ENCODE measurements at regions not wholly inside any gene's neighbourhood (a gene's known extent, or its start where the extent isn't known, plus 50 kb on each side); places are given as distances from the start of the nearest gene placed in this dataset.

DNA sequence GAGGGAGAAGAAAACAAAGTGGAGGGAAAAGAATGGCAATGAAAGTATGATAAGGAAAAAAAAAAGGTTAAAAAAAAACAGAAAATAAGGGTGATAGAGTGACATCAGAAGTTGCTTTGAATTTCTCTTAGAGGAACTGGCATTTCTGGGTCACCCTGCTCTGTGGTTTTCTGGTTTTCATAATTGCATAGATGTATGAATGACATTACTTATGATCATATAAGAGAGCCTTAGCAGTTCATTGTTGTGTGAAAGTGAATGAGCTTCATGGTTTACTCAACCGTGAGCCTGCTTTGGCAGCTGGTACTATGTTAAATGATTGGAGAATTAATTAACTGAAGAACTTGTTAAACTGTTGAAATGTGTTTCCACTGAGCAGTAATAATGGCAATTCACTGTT is 336.4 kb upstream of the FBXO33 start:
- TF ChIP-seq, protein P1, sequence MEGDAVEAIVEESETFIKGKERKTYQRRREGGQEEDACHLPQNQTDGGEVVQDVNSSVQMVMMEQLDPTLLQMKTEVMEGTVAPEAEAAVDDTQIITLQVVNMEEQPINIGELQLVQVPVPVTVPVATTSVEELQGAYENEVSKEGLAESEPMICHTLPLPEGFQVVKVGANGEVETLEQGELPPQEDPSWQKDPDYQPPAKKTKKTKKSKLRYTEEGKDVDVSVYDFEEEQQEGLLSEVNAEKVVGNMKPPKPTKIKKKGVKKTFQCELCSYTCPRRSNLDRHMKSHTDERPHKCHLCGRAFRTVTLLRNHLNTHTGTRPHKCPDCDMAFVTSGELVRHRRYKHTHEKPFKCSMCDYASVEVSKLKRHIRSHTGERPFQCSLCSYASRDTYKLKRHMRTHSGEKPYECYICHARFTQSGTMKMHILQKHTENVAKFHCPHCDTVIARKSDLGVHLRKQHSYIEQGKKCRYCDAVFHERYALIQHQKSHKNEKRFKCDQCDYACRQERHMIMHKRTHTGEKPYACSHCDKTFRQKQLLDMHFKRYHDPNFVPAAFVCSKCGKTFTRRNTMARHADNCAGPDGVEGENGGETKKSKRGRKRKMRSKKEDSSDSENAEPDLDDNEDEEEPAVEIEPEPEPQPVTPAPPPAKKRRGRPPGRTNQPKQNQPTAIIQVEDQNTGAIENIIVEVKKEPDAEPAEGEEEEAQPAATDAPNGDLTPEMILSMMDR (conservative IDR thresholded peaks at IDR 0.05; ENCODE audit: low read depth, low read length) = no peak
- no peak for DNase-seq (ENCODE audit: low read depth)

DNA sequence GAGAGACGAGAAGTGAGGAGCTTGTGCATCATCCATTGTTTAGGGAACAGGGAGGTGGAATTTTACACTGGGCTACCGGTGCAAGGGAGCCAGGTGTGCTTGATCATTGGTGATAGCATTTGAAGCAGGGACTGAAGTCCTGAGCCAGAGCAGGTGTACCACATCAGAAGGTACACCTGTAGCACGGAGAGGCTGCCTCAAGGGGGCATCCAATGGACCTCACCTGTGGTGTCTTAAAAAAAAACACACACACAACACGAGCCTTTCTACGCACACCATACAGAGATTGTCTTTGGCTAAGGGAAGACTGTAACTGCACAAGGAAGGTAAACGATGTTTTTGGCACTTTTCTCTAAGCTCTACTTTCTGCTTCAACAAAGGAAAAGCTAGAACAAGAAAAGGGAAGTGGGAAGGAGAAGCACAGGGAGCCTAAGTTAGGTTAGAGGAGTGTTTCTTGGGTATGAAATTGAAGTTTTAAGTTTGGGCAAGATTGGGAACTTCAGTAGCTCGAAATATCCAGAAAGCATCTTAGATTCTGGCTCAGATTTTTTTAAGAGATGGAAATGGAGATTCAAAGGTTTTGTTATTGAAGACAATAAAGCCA is 334.3 kb upstream of the FBXO33 start:
- no peak overlapping the region for H3K4me3 ChIP-seq (ENCODE audit: low read depth, low read length)
- TF ChIP-seq, protein P1 (conservative IDR thresholded peaks at IDR 0.05; ENCODE audit: low read depth, low read length) = no peak
- no peak for DNase-seq (ENCODE audit: low read depth)

More for the DNA sequence above, 336.4 kb upstream of the FBXO33 start:
- H3K4me3 ChIP-seq (ENCODE audit: low read depth, low read length) = no peak overlapping the region

DNA sequence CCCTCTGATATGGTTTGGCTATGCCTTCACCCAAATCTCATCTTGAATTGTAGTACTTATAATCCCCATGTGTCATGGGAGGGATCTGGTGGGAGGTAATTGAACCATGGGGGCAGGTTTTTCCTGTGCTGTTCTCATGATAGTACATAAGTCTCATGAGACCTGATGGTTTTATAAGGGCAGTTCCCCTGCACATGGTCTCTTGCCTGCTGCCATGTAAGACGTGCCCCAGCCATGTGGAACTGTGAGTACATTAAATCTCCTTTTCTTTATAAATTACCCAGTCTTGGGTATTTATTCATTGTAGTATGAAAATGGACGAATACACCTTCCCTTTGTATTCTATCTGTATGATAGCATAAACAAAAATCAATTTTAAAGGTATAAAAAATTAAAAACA is 333.4 kb upstream of the FBXO33 start:
- no peak for DNase-seq (ENCODE audit: low read depth)
- H3K4me3 ChIP-seq (ENCODE audit: low read depth, low read length) = no peak overlapping the region
- TF ChIP-seq, protein P1 (conservative IDR thresholded peaks at IDR 0.05; ENCODE audit: low read depth, low read length) = no peak

DNA sequence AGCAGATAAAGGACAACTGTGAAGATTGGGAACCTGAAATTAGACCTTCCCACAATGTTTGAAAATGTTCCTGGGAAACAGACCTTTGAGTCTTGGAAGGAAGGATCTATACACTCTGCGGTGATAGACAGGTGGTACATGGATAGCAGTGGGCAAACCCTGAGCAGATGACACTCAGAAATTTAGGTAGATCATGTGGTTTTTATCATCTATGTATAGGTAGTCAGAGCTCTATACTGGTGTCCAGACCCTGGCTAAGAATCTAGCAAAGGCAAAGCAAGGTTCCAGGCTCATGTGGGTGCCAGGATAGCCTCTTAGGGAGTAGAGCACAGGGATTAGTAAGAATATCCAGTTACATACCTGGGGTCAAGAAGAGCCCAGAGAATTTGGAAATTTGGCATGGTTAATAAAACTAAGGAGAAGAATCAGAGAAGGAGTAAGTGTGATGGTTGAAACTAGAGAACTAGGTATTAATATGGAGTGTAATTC is 331.2 kb upstream of the FBXO33 start:
- H3K4me3 ChIP-seq (ENCODE audit: low read depth, low read length) = no peak overlapping the region
- DNase-seq (ENCODE audit: low read depth) = no peak
- TF ChIP-seq, protein P1 (conservative IDR thresholded peaks at IDR 0.05; ENCODE audit: low read depth, low read length) = no peak

DNA sequence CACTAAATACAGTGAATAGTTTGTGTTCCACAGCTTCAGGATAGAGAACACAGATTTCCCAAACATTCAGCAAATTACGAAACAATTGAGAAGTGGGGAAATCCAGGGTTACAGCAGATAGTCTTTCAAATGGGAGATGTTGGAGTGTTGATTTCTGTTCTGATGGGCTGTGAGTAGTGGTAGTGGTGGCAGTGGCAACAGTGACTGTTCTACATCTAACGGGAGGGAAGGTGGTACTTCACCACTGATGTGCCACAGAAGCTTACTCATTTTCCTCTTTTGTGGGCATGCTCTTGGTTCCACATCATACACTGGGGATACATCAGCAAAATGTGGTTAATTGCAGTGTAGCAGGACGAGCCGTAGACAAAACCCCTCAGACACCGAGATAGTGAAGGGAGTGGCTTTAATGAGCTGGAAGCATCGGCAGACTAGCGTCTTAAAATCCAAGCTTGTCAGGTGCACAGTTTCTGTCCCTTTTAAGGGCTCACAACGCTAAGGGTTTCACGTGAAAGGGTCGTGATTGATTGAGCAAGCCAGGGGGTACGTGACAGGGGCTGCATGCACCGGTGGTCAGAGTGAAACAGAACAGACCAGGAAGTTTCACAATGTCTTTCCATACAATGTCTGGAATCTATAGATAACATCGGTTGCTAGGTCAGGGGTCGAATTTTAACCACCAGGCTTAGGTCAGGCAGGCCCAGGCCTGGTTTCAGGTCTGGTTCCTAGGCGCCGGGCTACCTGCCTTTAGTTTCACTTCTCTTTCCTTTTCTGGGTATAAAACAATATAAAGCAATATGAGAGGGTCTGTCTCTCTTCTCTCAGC is 330.6 kb upstream of the FBXO33 start:
- TF ChIP-seq, protein P1 (conservative IDR thresholded peaks at IDR 0.05; ENCODE audit: low read depth, low read length) = no peak
- no peak for DNase-seq (ENCODE audit: low read depth)
- no peak overlapping the region for H3K4me3 ChIP-seq (ENCODE audit: low read depth, low read length)

DNA sequence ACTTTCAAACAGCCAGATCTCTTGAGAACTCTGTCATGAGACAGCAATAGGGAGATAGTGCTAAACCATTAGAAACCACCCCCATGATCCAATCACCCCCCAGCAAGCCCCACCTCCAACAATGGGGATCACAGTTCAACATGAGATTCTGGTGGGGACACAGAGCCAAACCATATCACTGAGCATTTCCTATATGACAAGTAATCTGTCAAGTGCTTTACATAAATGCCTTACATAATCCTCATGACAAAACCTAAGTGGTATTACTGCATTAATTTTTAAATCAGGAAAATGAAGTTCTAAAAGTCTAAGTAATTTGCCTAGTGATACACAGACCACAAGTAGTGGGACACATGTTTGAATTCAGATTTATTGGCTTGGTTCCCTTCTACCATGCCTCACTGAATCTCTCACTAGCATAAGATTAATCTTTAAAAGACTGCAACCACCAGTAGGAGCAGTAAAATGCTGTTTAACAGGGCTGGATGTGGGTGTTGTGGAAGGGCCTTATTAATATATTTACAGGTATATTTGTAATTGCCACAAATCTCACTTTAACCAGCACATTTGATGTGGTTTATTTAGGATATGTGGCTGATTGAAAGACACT is 323.1 kb upstream of the FBXO33 start:
- no peak overlapping the region for H3K4me3 ChIP-seq (ENCODE audit: low read depth, low read length)
- TF ChIP-seq, protein P1 (conservative IDR thresholded peaks at IDR 0.05; ENCODE audit: low read depth, low read length) = no peak
- DNase-seq (ENCODE audit: low read depth) = no peak
